ENCODE measurements at regions not wholly inside any gene's neighbourhood (a gene's known extent, or its start where the extent isn't known, plus 50 kb on each side); places are given as distances from the start of the nearest gene placed in this dataset.

GRCh38 chr4:127237581-127237980 lies 395.2 kb upstream of the INTU start:
- TF ChIP-seq, protein P1, sequence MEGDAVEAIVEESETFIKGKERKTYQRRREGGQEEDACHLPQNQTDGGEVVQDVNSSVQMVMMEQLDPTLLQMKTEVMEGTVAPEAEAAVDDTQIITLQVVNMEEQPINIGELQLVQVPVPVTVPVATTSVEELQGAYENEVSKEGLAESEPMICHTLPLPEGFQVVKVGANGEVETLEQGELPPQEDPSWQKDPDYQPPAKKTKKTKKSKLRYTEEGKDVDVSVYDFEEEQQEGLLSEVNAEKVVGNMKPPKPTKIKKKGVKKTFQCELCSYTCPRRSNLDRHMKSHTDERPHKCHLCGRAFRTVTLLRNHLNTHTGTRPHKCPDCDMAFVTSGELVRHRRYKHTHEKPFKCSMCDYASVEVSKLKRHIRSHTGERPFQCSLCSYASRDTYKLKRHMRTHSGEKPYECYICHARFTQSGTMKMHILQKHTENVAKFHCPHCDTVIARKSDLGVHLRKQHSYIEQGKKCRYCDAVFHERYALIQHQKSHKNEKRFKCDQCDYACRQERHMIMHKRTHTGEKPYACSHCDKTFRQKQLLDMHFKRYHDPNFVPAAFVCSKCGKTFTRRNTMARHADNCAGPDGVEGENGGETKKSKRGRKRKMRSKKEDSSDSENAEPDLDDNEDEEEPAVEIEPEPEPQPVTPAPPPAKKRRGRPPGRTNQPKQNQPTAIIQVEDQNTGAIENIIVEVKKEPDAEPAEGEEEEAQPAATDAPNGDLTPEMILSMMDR (IDR thresholded peaks at IDR 0.05), result no peak
- TF ChIP-seq POLR2A (IDR thresholded peaks at IDR 0.05), result no peak
- no peak for TF ChIP-seq POLR2AphosphoS5 (IDR thresholded peaks at IDR 0.05; ENCODE audit: insufficient read depth in 1 of 2, low read depth in 1 of 2)
